GM23338 (cell line): ENCODE measurements at regions not wholly inside any gene's neighbourhood (a gene's known extent, or its start where the extent isn't known, plus 50 kb on each side); places are given as distances from the start of the nearest gene placed in this dataset.

Experiments
- ATAC-seq: fragments of 200-7000 bp; cut with Tn5 transposase; 3 replicates; pipeline ENCODE4 v1.9.1; 2020
- DNase-seq: peaks from one replicate; pipeline ENCODE4 v3.0.0-alpha.2; 2015; ENCODE audit warnings: low spot score
- H2AFZ ChIP-seq: fragments of 200-600 bp; sonication (generic); 2 replicates; pipeline ENCODE4 v1.8.0; 2016; ENCODE audit warnings: antibody characterized with exemption, mild to moderate bottlenecking, moderate library complexity
- H3F3A ChIP-seq: fragments of 200-600 bp; sonication (generic); replicated peaks from 2 replicates; pipeline ENCODE4 v1.8.0; 2017; ENCODE audit warnings: antibody characterized with exemption, mixed run types, low read depth
- H3K27ac ChIP-seq: fragments of 200-600 bp; sonication (generic); 2 replicates; pipeline ENCODE4 v1.6.1; 2016; ENCODE audit warnings: low read depth
- H3K27me3 ChIP-seq: fragments of 200-600 bp; sonication (generic); 2 replicates; pipeline ENCODE4 v1.8.0; 2016; ENCODE audit warnings: mild to moderate bottlenecking, mixed run types, moderate library complexity; ENCODE audit not compliant: insufficient read depth
- H3K36me3 ChIP-seq: fragments of 200-600 bp; sonication (generic); 2 replicates; pipeline ENCODE4 v1.8.0; 2016; ENCODE audit warnings: mild to moderate bottlenecking; ENCODE audit not compliant: insufficient read depth
- H3K4me1 ChIP-seq: fragments of 200-600 bp; sonication (generic); 2 replicates; pipeline ENCODE4 v1.8.0; 2016; ENCODE audit warnings: mild to moderate bottlenecking, moderate library complexity; ENCODE audit not compliant: insufficient read depth
- H3K4me2 ChIP-seq: fragments of 200-600 bp; sonication (generic); 2 replicates; pipeline ENCODE4 v1.7.1; 2017; ENCODE audit warnings: mixed run types
- H3K4me3 ChIP-seq: fragments of 200-600 bp; sonication (generic); 2 replicates; pipeline ENCODE4 v1.6.1; 2016; ENCODE audit warnings: mixed run types
- H3K79me2 ChIP-seq: fragments of 200-600 bp; sonication (generic); replicated peaks from 2 replicates; pipeline ENCODE4 v1.8.0; 2017; ENCODE audit warnings: mild to moderate bottlenecking; ENCODE audit not compliant: insufficient read depth
- H3K9me2 ChIP-seq: fragments of 200-600 bp; sonication (generic); 2 replicates; pipeline ENCODE4 v1.8.0; 2017; ENCODE audit not compliant: insufficient read depth
- H4K20me1 ChIP-seq: fragments of 200-600 bp; sonication (generic); replicated peaks from 2 replicates; pipeline ENCODE4 v1.8.0; 2017; ENCODE audit warnings: mild to moderate bottlenecking; ENCODE audit not compliant: insufficient read depth
- H3K27ac Mint-ChIP-seq: 2 replicates; pipeline ENCODE4 v1.8.0; 2020; ENCODE audit warnings: inconsistent platforms, mild to moderate bottlenecking, moderate library complexity, mixed read lengths
- H3K27me3 Mint-ChIP-seq: 3 replicates; pipeline ENCODE4 v1.8.0; 2022; ENCODE audit warnings: low read depth, mild to moderate bottlenecking, moderate library complexity, mixed read lengths, inconsistent platforms; ENCODE audit not compliant: insufficient read depth, poor library complexity
- H3K36me3 Mint-ChIP-seq: 3 replicates; pipeline ENCODE4 v1.8.0; 2021; ENCODE audit warnings: low read depth, mild to moderate bottlenecking, inconsistent platforms, moderate library complexity, mixed read lengths
- H3K4me1 Mint-ChIP-seq: 3 replicates; pipeline ENCODE4 v1.8.0; 2020; ENCODE audit warnings: mild to moderate bottlenecking, inconsistent platforms, mixed read lengths
- H3K4me3 Mint-ChIP-seq: 3 replicates; pipeline ENCODE4 v1.8.0; 2021; ENCODE audit warnings: moderate library complexity, mild to moderate bottlenecking, inconsistent platforms, mixed read lengths
- H3K9me3 Mint-ChIP-seq: 3 replicates; pipeline ENCODE4 v1.8.0; 2020; ENCODE audit warnings: moderate library complexity, mild to moderate bottlenecking, inconsistent platforms, mixed read lengths
- CREB1 ChIP-seq: fragments of 250-450 bp; sonication (Bioruptor Pico); IDR thresholded peaks from 2 replicates; pipeline ENCODE4 v1.5.0; 2020; ENCODE audit warnings: low read depth, mild to moderate bottlenecking, moderate library complexity
- CTCF ChIP-seq, 2 experiments: fragments of 200-600 bp in 1 of 2; sonication (generic) in 1 of 2; conservative IDR thresholded peaks; 2 replicates each; pipeline versions ENCODE4 v1.5.1 to v1.6.1; 2016 to 2017; ENCODE audit warnings: antibody characterized with exemption in 2 of 2, low read depth in 2 of 2, mild to moderate bottlenecking in 2 of 2, moderate library complexity in 1 of 2
- EZH2 ChIP-seq: fragments of 200-600 bp; sonication (generic); IDR thresholded peaks from one replicate; pipeline ENCODE4 v1.8.0; 2017; ENCODE audit warnings: antibody characterized with exemption, mild to moderate bottlenecking, low read depth; ENCODE audit not compliant: unreplicated experiment
- EZH2phosphoT487 ChIP-seq: fragments of 200-600 bp; sonication (generic); IDR thresholded peaks from one replicate; pipeline ENCODE4 v1.8.1; 2018; ENCODE audit warnings: antibody characterized with exemption; ENCODE audit not compliant: unreplicated experiment
- POLR2AphosphoS5 ChIP-seq: IDR thresholded peaks from 2 replicates; pipeline ENCODE4 v1.6.1; 2016; ENCODE audit warnings: antibody characterized with exemption, low read depth
- ZNF114 ChIP-seq: fragments of 250-450 bp; sonication (Bioruptor Pico); IDR thresholded peaks from 2 replicates; pipeline ENCODE4 v1.5.0; 2020; ENCODE audit warnings: mild to moderate bottlenecking, moderate library complexity
- ZNF331 ChIP-seq: fragments of 250-450 bp; sonication (Bioruptor Pico); IDR thresholded peaks from 2 replicates; pipeline ENCODE4 v1.5.0; 2020; ENCODE audit warnings: low read depth, mild to moderate bottlenecking, moderate library complexity
- ZNF462 ChIP-seq: fragments of 250-450 bp; sonication (Bioruptor Pico); IDR thresholded peaks from 2 replicates; pipeline ENCODE4 v1.5.0; 2020; ENCODE audit warnings: mild to moderate bottlenecking, moderate library complexity

GRCh38 chr16:17555176-17555575, 84.4 kb upstream of the XYLT1 start:
- Mint-ChIP-seq H3K9me3 (no peaks in the 10 kb centered on the region), H3K27me3 (peaks cover 1% of the 10 kb centered on the region), H3K4me1 (no peaks in the 10 kb centered on the region; the same call in 2 of the 3 replicates), H3K36me3 (no peaks in the 10 kb centered on the region), H3K27ac (no peak overlapping the region), H3K4me3 (no peak overlapping the region)
- no peak for DNase-seq
- Histone ChIP-seq H3K4me1 (no peaks in the 10 kb centered on the region), H3F3A (no peaks in the 10 kb centered on the region), H3K9me2 (no peaks in the 10 kb centered on the region), H3K27ac (no peak overlapping the region), H3K79me2 (no peaks in the 10 kb centered on the region), H3K4me2 (no peak overlapping the region), H3K27me3 (no peaks in the 10 kb centered on the region), H3K4me3 (no peak overlapping the region), H2AFZ (no peak overlapping the region), H4K20me1 (no peaks in the 10 kb centered on the region), H3K36me3 (no peaks in the 10 kb centered on the region)
- ATAC-seq: no peak
- no peak for TF ChIP-seq ZNF331 (CRISPR knock-in tag)
- TF ChIP-seq EZH2: no peak
- TF ChIP-seq EZH2phosphoT487: no peak
- no peak for TF ChIP-seq POLR2AphosphoS5
- no peak for TF ChIP-seq CREB1
- no peak for TF ChIP-seq ZNF462 (CRISPR knock-in tag)
- no peak for TF ChIP-seq CTCF (conservative IDR thresholded peaks at IDR 0.05; ENCODE audit: low read depth in 2 of 2)
- no peak for TF ChIP-seq ZNF114
